Thyroid gland (tissue), 4 donors: ENCODE measurements at regions not wholly inside any gene's neighbourhood (a gene's known extent, or its start where the extent isn't known, plus 50 kb on each side); places are given as distances from the start of the nearest gene placed in this dataset.

Experiments
- POLR2A ChIP-seq, 2 donors: fragments of 450-650 bp; IDR thresholded peaks; one replicate each; pipeline ENCODE4 v1.6.1; 2017; ENCODE audit warnings: antibody characterized with exemption in 2 of 2, mild to moderate bottlenecking in 2 of 2, moderate library complexity in 1 of 2
- TF ChIP-seq, protein P1 (sequence below), 6 experiments: fragments of 200-600 bp in 3 of 6; fragments of 450-650 bp in 3 of 6; sonication (generic) in 3 of 6; IDR thresholded peaks; one replicate each; pipeline ENCODE4 v1.5.1; 2016 to 2019; ENCODE audit warnings: antibody characterized with exemption in 6 of 6, mild to moderate bottlenecking in 2 of 6, inconsistent platforms in 1 of 6, moderate library complexity in 1 of 6

DNA sequence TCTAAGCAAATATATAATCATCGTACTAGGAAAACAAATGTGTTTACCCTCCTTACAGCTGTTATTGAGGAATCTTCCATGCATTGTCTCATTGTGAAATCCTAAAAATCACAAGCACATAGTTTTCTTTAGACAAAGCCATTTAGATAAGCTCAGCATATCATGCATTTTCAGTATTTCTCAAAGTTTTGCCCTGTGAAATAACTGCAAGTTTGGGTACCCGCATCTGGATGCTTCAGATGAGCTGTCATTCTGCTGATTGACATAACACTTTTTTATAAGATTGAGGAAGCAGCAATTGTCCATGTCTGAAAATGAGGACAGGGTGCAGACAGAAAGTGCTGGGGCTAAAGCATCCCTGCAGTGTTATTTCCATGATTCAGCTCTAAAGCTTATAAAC, 96.2 kb downstream of the IYD start:
- TF ChIP-seq, protein P1, sequence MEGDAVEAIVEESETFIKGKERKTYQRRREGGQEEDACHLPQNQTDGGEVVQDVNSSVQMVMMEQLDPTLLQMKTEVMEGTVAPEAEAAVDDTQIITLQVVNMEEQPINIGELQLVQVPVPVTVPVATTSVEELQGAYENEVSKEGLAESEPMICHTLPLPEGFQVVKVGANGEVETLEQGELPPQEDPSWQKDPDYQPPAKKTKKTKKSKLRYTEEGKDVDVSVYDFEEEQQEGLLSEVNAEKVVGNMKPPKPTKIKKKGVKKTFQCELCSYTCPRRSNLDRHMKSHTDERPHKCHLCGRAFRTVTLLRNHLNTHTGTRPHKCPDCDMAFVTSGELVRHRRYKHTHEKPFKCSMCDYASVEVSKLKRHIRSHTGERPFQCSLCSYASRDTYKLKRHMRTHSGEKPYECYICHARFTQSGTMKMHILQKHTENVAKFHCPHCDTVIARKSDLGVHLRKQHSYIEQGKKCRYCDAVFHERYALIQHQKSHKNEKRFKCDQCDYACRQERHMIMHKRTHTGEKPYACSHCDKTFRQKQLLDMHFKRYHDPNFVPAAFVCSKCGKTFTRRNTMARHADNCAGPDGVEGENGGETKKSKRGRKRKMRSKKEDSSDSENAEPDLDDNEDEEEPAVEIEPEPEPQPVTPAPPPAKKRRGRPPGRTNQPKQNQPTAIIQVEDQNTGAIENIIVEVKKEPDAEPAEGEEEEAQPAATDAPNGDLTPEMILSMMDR (IDR thresholded peaks at IDR 0.05), result no peak
- TF ChIP-seq POLR2A (IDR thresholded peaks at IDR 0.05), result no peak
